ENCODE measurements at regions not wholly inside any gene's neighbourhood (a gene's known extent, or its start where the extent isn't known, plus 50 kb on each side); places are given as distances from the start of the nearest gene placed in this dataset.

DNA sequence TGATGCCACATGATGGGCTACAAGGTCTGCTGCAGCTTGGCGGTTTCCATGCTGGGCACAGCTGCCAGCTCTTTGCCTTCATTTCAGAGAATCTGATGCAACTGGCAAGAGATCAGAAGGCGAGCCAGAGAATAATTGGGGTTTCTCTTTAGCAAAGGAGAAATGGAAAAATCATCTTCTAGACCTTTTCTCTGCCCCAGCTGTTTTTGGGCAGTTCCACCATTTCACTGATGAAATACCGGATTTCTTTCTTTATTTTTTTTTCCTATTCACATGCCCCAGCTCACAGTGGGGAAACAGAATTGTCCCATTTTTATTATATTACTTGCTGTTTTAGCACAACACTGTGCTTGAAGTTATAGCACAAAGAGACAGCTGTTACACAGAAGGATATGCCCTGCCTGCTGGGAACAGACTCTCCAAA lies 439.3 kb upstream of the GOT2 start:
- TF ChIP-seq POLR2A (IDR thresholded peaks at IDR 0.05) = no peak
- TF ChIP-seq, protein P1, sequence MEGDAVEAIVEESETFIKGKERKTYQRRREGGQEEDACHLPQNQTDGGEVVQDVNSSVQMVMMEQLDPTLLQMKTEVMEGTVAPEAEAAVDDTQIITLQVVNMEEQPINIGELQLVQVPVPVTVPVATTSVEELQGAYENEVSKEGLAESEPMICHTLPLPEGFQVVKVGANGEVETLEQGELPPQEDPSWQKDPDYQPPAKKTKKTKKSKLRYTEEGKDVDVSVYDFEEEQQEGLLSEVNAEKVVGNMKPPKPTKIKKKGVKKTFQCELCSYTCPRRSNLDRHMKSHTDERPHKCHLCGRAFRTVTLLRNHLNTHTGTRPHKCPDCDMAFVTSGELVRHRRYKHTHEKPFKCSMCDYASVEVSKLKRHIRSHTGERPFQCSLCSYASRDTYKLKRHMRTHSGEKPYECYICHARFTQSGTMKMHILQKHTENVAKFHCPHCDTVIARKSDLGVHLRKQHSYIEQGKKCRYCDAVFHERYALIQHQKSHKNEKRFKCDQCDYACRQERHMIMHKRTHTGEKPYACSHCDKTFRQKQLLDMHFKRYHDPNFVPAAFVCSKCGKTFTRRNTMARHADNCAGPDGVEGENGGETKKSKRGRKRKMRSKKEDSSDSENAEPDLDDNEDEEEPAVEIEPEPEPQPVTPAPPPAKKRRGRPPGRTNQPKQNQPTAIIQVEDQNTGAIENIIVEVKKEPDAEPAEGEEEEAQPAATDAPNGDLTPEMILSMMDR (IDR thresholded peaks at IDR 0.05) = no peak
- no peak for TF ChIP-seq POLR2AphosphoS5 (IDR thresholded peaks at IDR 0.05)
